ENCODE measurements at regions not wholly inside any gene's neighbourhood (a gene's known extent, or its start where the extent isn't known, plus 50 kb on each side); places are given as distances from the start of the nearest gene placed in this dataset.

- Mint-ChIP-seq H3K27me3 (no peaks in the 10 kb centered on the region), H3K27ac (no peak overlapping the region)
Measured at GRCh38 chr2:48162742-48163141, 151.7 kb upstream of the FOXN2 start.

GRCh38 chr2:48165070-48165753, 149.3 kb upstream of the FOXN2 start:
- no peaks in the 10 kb centered on the region for H3K4me1 Mint-ChIP-seq (ENCODE audit: low read depth)
- intact Hi-C loops (cut with micrococcal nuclease) = no loop called here
- H3K36me3 Mint-ChIP-seq = peaks cover 4% of the 10 kb centered on the region
- H3K27ac Mint-ChIP-seq = no peak overlapping the region
- CTCF ChIA-PET = no interaction called here
- POLR2A ChIA-PET = no interaction called here
- DNase-seq = no peak
- H3K9me3 Mint-ChIP-seq = peaks cover 15% of the 10 kb centered on the region
- H3K4me3 Mint-ChIP-seq = no peak overlapping the region
- no peaks in the 10 kb centered on the region for H3K27me3 Mint-ChIP-seq

More at GRCh38 chr2:48162742-48163141, 151.7 kb upstream of the FOXN2 start:
- Mint-ChIP-seq H3K4me1 (ENCODE audit: low read depth) (no peaks in the 10 kb centered on the region), H3K9me3 (peaks cover 20% of the 10 kb centered on the region), H3K36me3 (peaks cover 7% of the 10 kb centered on the region), H3K4me3 (no peak overlapping the region)
- ChIA-PET POLR2A (no interaction called here), CTCF (no interaction called here)
- intact Hi-C loops (cut with micrococcal nuclease) = no loop called here
- no peak for DNase-seq

GRCh38 chr2:48169141-48169592, 145.3 kb upstream of the FOXN2 start:
- POLR2A ChIA-PET = no interaction called here
- no peak overlapping the region for H3K27ac Mint-ChIP-seq
- no peaks in the 10 kb centered on the region for H3K27me3 Mint-ChIP-seq

GRCh38 chr2:48170281-48170680, 144.2 kb upstream of the FOXN2 start:
- Mint-ChIP-seq H3K9me3 (peaks cover 15% of the 10 kb centered on the region), H3K4me1 (ENCODE audit: low read depth) (no peaks in the 10 kb centered on the region), H3K4me3 (no peak overlapping the region), H3K27ac (no peak overlapping the region), H3K27me3 (no peaks in the 10 kb centered on the region), H3K36me3 (peaks cover 4% of the 10 kb centered on the region)
- ChIA-PET CTCF (no interaction called here), POLR2A (no interaction called here)
- intact Hi-C loops (cut with micrococcal nuclease) = no loop called here
- DNase-seq = no peak

More at GRCh38 chr2:48169141-48169592, 145.3 kb upstream of the FOXN2 start:
- Mint-ChIP-seq H3K9me3 (peaks cover 15% of the 10 kb centered on the region), H3K4me3 (no peak overlapping the region), H3K4me1 (ENCODE audit: low read depth) (no peaks in the 10 kb centered on the region), H3K36me3 (peaks cover 4% of the 10 kb centered on the region)
- CTCF ChIA-PET = no interaction called here
- intact Hi-C loops (cut with micrococcal nuclease) = no loop called here
- no peak for DNase-seq

GRCh38 chr2:48173141-48173540, 141.3 kb upstream of the FOXN2 start:
- no peaks in the 10 kb centered on the region for H3K36me3 Mint-ChIP-seq
- CTCF ChIA-PET = no interaction called here
- intact Hi-C loops (cut with micrococcal nuclease) = no loop called here

GRCh38 chr2:48174503-48174902, 140.0 kb upstream of the FOXN2 start:
- intact Hi-C loops (cut with micrococcal nuclease) = no loop called here
- H3K27ac Mint-ChIP-seq = no peak overlapping the region
- no peaks in the 10 kb centered on the region for H3K4me1 Mint-ChIP-seq (ENCODE audit: low read depth)
- ChIA-PET POLR2A (no interaction called here), CTCF (no interaction called here)
- no peak for DNase-seq
- no peak overlapping the region for H3K4me3 Mint-ChIP-seq
- H3K27me3 Mint-ChIP-seq = no peaks in the 10 kb centered on the region
- no peaks in the 10 kb centered on the region for H3K36me3 Mint-ChIP-seq
- H3K9me3 Mint-ChIP-seq = no peaks in the 10 kb centered on the region

More at GRCh38 chr2:48173141-48173540, 141.3 kb upstream of the FOXN2 start:
- H3K4me1 Mint-ChIP-seq (ENCODE audit: low read depth) = no peaks in the 10 kb centered on the region
- H3K27me3 Mint-ChIP-seq = no peaks in the 10 kb centered on the region
- DNase-seq = no peak
- H3K27ac Mint-ChIP-seq = no peak overlapping the region
- H3K9me3 Mint-ChIP-seq = no peaks in the 10 kb centered on the region
- H3K4me3 Mint-ChIP-seq = no peak overlapping the region
- POLR2A ChIA-PET = no interaction called here

- intact Hi-C loops (cut with micrococcal nuclease) = no loop called here
- no peak overlapping the region for H3K4me3 Mint-ChIP-seq
- ChIA-PET POLR2A (no interaction called here), CTCF (no interaction called here)
- no peaks in the 10 kb centered on the region for H3K36me3 Mint-ChIP-seq
- no peak overlapping the region for H3K27ac Mint-ChIP-seq
- no peaks in the 10 kb centered on the region for H3K4me1 Mint-ChIP-seq (ENCODE audit: low read depth)
- no peaks in the 10 kb centered on the region for H3K9me3 Mint-ChIP-seq
- DNase-seq = no peak
- no peaks in the 10 kb centered on the region for H3K27me3 Mint-ChIP-seq
Measured at GRCh38 chr2:48175254-48175653, 139.2 kb upstream of the FOXN2 start.

GRCh38 chr2:48175656-48176055, 138.8 kb upstream of the FOXN2 start:
- no peaks in the 10 kb centered on the region for H3K4me1 Mint-ChIP-seq (ENCODE audit: low read depth)
- no peaks in the 10 kb centered on the region for H3K36me3 Mint-ChIP-seq
- intact Hi-C loops (cut with micrococcal nuclease) = no loop called here
- H3K27me3 Mint-ChIP-seq = no peaks in the 10 kb centered on the region
- POLR2A ChIA-PET = no interaction called here
- H3K27ac Mint-ChIP-seq = no peak overlapping the region
- DNase-seq = no peak
- H3K9me3 Mint-ChIP-seq = no peaks in the 10 kb centered on the region
- CTCF ChIA-PET = no interaction called here
- H3K4me3 Mint-ChIP-seq = no peak overlapping the region

GRCh38 chr2:48176876-48177275, 137.6 kb upstream of the FOXN2 start:
- Mint-ChIP-seq H3K4me3 (no peak overlapping the region), H3K9me3 (no peaks in the 10 kb centered on the region), H3K4me1 (ENCODE audit: low read depth) (no peaks in the 10 kb centered on the region), H3K27ac (no peak overlapping the region), H3K36me3 (no peaks in the 10 kb centered on the region), H3K27me3 (no peaks in the 10 kb centered on the region)
- ChIA-PET POLR2A (no interaction called here), CTCF (no interaction called here)
- no peak for DNase-seq
- intact Hi-C loops (cut with micrococcal nuclease) = no loop called here

GRCh38 chr2:48178611-48179010, 135.9 kb upstream of the FOXN2 start:
- CTCF ChIA-PET = no interaction called here
- H3K9me3 Mint-ChIP-seq = no peaks in the 10 kb centered on the region
- no peaks in the 10 kb centered on the region for H3K4me1 Mint-ChIP-seq (ENCODE audit: low read depth)
- DNase-seq = no peak
- H3K36me3 Mint-ChIP-seq = no peaks in the 10 kb centered on the region
- POLR2A ChIA-PET = no interaction called here
- no peaks in the 10 kb centered on the region for H3K27me3 Mint-ChIP-seq
- H3K4me3 Mint-ChIP-seq = no peak overlapping the region
- no peak overlapping the region for H3K27ac Mint-ChIP-seq
- intact Hi-C loops (cut with micrococcal nuclease) = no loop called here

- ChIA-PET CTCF (no interaction called here), POLR2A (no interaction called here)
- no peaks in the 10 kb centered on the region for H3K27me3 Mint-ChIP-seq
- H3K9me3 Mint-ChIP-seq = no peaks in the 10 kb centered on the region
- intact Hi-C loops (cut with micrococcal nuclease) = no loop called here
- H3K4me1 Mint-ChIP-seq (ENCODE audit: low read depth) = no peaks in the 10 kb centered on the region
- no peak for DNase-seq
- H3K4me3 Mint-ChIP-seq = no peak overlapping the region
- no peaks in the 10 kb centered on the region for H3K36me3 Mint-ChIP-seq
- H3K27ac Mint-ChIP-seq = no peak overlapping the region
Measured at GRCh38 chr2:48180557-48180956, 133.9 kb upstream of the FOXN2 start.

- H3K4me3 Mint-ChIP-seq = no peak overlapping the region
- no peaks in the 10 kb centered on the region for H3K9me3 Mint-ChIP-seq
- no peaks in the 10 kb centered on the region for H3K27me3 Mint-ChIP-seq
- no peak for DNase-seq
- ChIA-PET CTCF (no interaction called here), POLR2A (no interaction called here)
- no peaks in the 10 kb centered on the region for H3K4me1 Mint-ChIP-seq (ENCODE audit: low read depth)
- no peaks in the 10 kb centered on the region for H3K36me3 Mint-ChIP-seq
- H3K27ac Mint-ChIP-seq = no peak overlapping the region
- intact Hi-C loops (cut with micrococcal nuclease) = no loop called here
Measured at GRCh38 chr2:48183276-48183675, 131.2 kb upstream of the FOXN2 start.

- Mint-ChIP-seq H3K9me3 (no peaks in the 10 kb centered on the region), H3K27ac (no peak overlapping the region), H3K36me3 (no peaks in the 10 kb centered on the region), H3K27me3 (no peaks in the 10 kb centered on the region), H3K4me1 (ENCODE audit: low read depth) (no peaks in the 10 kb centered on the region), H3K4me3 (no peak overlapping the region)
- POLR2A ChIA-PET = no interaction called here
- CTCF ChIA-PET = interaction anchor here (0.5 kb wide), 1 partner anchor 274 kb away, joined by 4 read pairs; no protein-coding TSS in a partner anchor
- intact Hi-C loops (cut with micrococcal nuclease) = no loop called here
- no peak for DNase-seq
Measured at GRCh38 chr2:48183991-48184390, 130.5 kb upstream of the FOXN2 start.
